ENCODE measurements at regions not wholly inside any gene's neighbourhood (a gene's known extent, or its start where the extent isn't known, plus 50 kb on each side); places are given as distances from the start of the nearest gene placed in this dataset.
"Not testable (repeated sequence)": the region's sequence is repeated elsewhere in the genome, so short reads cannot be mapped to it uniquely, and the experiment has no call there.

- TF ChIP-seq CTCF (IDR thresholded peaks at IDR 0.05) = no peak
- H3K9me3 ChIP-seq = no peaks in the 10 kb centered on the region
- ATAC-seq (no peak), FAIRE-seq (no peak), DNase-seq (no peak)
- no peaks in the 10 kb centered on the region for H3K36me3 ChIP-seq
- H3K27me3 ChIP-seq = no peaks in the 10 kb centered on the region
- WGBS, 2 donors = 93 to 96% methylated on average over 5 of the region's 5 CpGs
- intact Hi-C loops (cut with DNase I) = no loop called here
- H3K4me3 ChIP-seq = no peak overlapping the region
- no peaks in the 10 kb centered on the region for H3K4me1 ChIP-seq
- H3K27ac ChIP-seq = no peak overlapping the region
These were observed 137.5 kb upstream of the TBL1XR1 start for GRCh38 chr3:177334803-177335202.

- no peaks in the 10 kb centered on the region for H3K36me3 ChIP-seq
- H3K4me3 ChIP-seq = no peak overlapping the region
- H3K9me3 ChIP-seq = no peaks in the 10 kb centered on the region
- intact Hi-C loops (cut with DNase I) = no loop called here
- FAIRE-seq (no peak), DNase-seq (no peak), ATAC-seq (peak; percentile 33 to 66 (median 62))
- H3K27ac ChIP-seq = peak overlapping the region in 2 of 4 donors; percentile 2 to 4
- no peaks in the 10 kb centered on the region for H3K27me3 ChIP-seq
- WGBS, 2 donors = 55 to 59% methylated on average over 3 of the region's 3 CpGs
- TF ChIP-seq CTCF (IDR thresholded peaks at IDR 0.05) = no peak
- no peaks in the 10 kb centered on the region for H3K4me1 ChIP-seq
These were observed 138.4 kb upstream of the TBL1XR1 start for GRCh38 chr3:177335728-177336127.

GRCh38 chr3:177336873-177337450 is 139.7 kb upstream of the TBL1XR1 start:
- no peak for DNase-seq
- 88 to 93% methylated on average over 5 of the region's 5 CpGs for WGBS, 2 donors
- intact Hi-C loops (cut with DNase I) = no loop called here
- no peak for ATAC-seq
- FAIRE-seq = no peak
- Histone ChIP-seq H3K27me3 (no peaks in the 10 kb centered on the region), H3K9me3 (no peaks in the 10 kb centered on the region), H3K27ac (no peak overlapping the region), H3K4me1 (no peaks in the 10 kb centered on the region), H3K4me3 (no peak overlapping the region), H3K36me3 (no peaks in the 10 kb centered on the region)
- no peak for TF ChIP-seq CTCF (IDR thresholded peaks at IDR 0.05)

GRCh38 chr3:177337541-177338331 is 140.5 kb upstream of the TBL1XR1 start:
- DNase-seq (no peak), ATAC-seq (peak in 1 of 4 donors; percentile 13), FAIRE-seq (no peak)
- intact Hi-C loops (cut with DNase I) = no loop called here
- Histone ChIP-seq H3K27ac (peak overlapping the region in 3 of 4 donors; percentile 7 to 61 (median 47)), H3K4me3 (no peak overlapping the region), H3K9me3 (no peaks in the 10 kb centered on the region), H3K36me3 (no peaks in the 10 kb centered on the region), H3K27me3 (no peaks in the 10 kb centered on the region), H3K4me1 (no peaks in the 10 kb centered on the region)
- 92 to 93% methylated on average over 9 of the region's 9 CpGs for WGBS, 2 donors
- TF ChIP-seq CTCF (IDR thresholded peaks at IDR 0.05) = no peak

- Histone ChIP-seq H3K4me3 (no peak overlapping the region), H3K27ac (peak overlapping the region in 3 of 4 donors; percentile 11 to 61 (median 47)), H3K9me3 (no peaks in the 10 kb centered on the region), H3K27me3 (no peaks in the 10 kb centered on the region), H3K36me3 (no peaks in the 10 kb centered on the region), H3K4me1 (peaks cover 0 to 5% (median 2%) of the 10 kb centered on the region in 3 donors)
- TF ChIP-seq CTCF (IDR thresholded peaks at IDR 0.05) = no peak
- no peak for FAIRE-seq
- no peak for DNase-seq
- peak in 3 of 4 donors; percentile 75 to 79 (median 76) for ATAC-seq
- intact Hi-C loops (cut with DNase I) = no loop called here
- WGBS, 2 donors = 76 to 78% methylated on average over 3 of the region's 3 CpGs
These were observed 141.5 kb upstream of the TBL1XR1 start for GRCh38 chr3:177338697-177339219.

GRCh38 chr3:177339220-177339703 is 142.0 kb upstream of the TBL1XR1 start:
- intact Hi-C loops (cut with DNase I); ATAC-seq; H3K4me1 ChIP-seq; FAIRE-seq; H3K9me3 ChIP-seq; H3K27me3 ChIP-seq; H3K4me3 ChIP-seq; H3K36me3 ChIP-seq; DNase-seq: not testable (repeated sequence)
- WGBS, 2 donors = 63 to 76% methylated on average over 3 of the region's 3 CpGs
- H3K27ac ChIP-seq = peak overlapping the region in 3 of 4 donors; percentile 11 to 61 (median 47)

All from pancreas (tissue), 10 donors.